ENCODE measurements at regions not wholly inside any gene's neighbourhood (a gene's known extent, or its start where the extent isn't known, plus 50 kb on each side); places are given as distances from the start of the nearest gene placed in this dataset.

GRCh38 chr1:198032668-198033067 is 115.5 kb downstream of the LHX9 start:
- Histone ChIP-seq H3K27ac (ENCODE audit: low read depth, low read length) (no peak overlapping the region), H3K9ac (ENCODE audit: low read depth, low read length) (no peak overlapping the region), H3K4me3 (ENCODE audit: low read depth, low read length) (no peak overlapping the region), H3K4me1 (ENCODE audit: control insufficient read depth, insufficient read depth, low read length) (no peaks in the 10 kb centered on the region), H3K36me3 (ENCODE audit: control insufficient read depth, insufficient read depth, low read length) (no peaks in the 10 kb centered on the region), H3K27me3 (ENCODE audit: control insufficient read depth, insufficient read depth, low read length) (no peaks in the 10 kb centered on the region), H3K9me3 (ENCODE audit: control insufficient read depth, insufficient read depth, low read length) (no peaks in the 10 kb centered on the region)

GRCh38 chr1:198040880-198041279 is 115.9 kb upstream of the NEK7 start:
- no peak overlapping the region for H3K9ac ChIP-seq (ENCODE audit: low read depth, low read length)
- H3K9me3 ChIP-seq (ENCODE audit: control insufficient read depth, insufficient read depth, low read length): no peaks in the 10 kb centered on the region
- H3K4me1 ChIP-seq (ENCODE audit: control insufficient read depth, insufficient read depth, low read length): no peaks in the 10 kb centered on the region
- no peaks in the 10 kb centered on the region for H3K27me3 ChIP-seq (ENCODE audit: control insufficient read depth, insufficient read depth, low read length)
- no peak overlapping the region for H3K27ac ChIP-seq (ENCODE audit: low read depth, low read length)
- no peak overlapping the region for H3K4me3 ChIP-seq (ENCODE audit: low read depth, low read length)
- H3K36me3 ChIP-seq (ENCODE audit: control insufficient read depth, insufficient read depth, low read length): no peaks in the 10 kb centered on the region

GRCh38 chr1:198042168-198042567 is 114.6 kb upstream of the NEK7 start:
- no peak overlapping the region for H3K4me3 ChIP-seq (ENCODE audit: low read depth, low read length)
- no peaks in the 10 kb centered on the region for H3K27me3 ChIP-seq (ENCODE audit: control insufficient read depth, insufficient read depth, low read length)
- H3K4me1 ChIP-seq (ENCODE audit: control insufficient read depth, insufficient read depth, low read length): no peaks in the 10 kb centered on the region
- no peaks in the 10 kb centered on the region for H3K9me3 ChIP-seq (ENCODE audit: control insufficient read depth, insufficient read depth, low read length)
- no peak overlapping the region for H3K9ac ChIP-seq (ENCODE audit: low read depth, low read length)
- no peak overlapping the region for H3K27ac ChIP-seq (ENCODE audit: low read depth, low read length)
- H3K36me3 ChIP-seq (ENCODE audit: control insufficient read depth, insufficient read depth, low read length): no peaks in the 10 kb centered on the region

GRCh38 chr1:198047913-198048312 is 108.9 kb upstream of the NEK7 start:
- H3K27ac ChIP-seq (ENCODE audit: low read depth, low read length): no peak overlapping the region
- no peak overlapping the region for H3K4me3 ChIP-seq (ENCODE audit: low read depth, low read length)
- no peak overlapping the region for H3K9ac ChIP-seq (ENCODE audit: low read depth, low read length)
- no peaks in the 10 kb centered on the region for H3K9me3 ChIP-seq (ENCODE audit: control insufficient read depth, insufficient read depth, low read length)
- no peaks in the 10 kb centered on the region for H3K4me1 ChIP-seq (ENCODE audit: control insufficient read depth, insufficient read depth, low read length)
- no peaks in the 10 kb centered on the region for H3K36me3 ChIP-seq (ENCODE audit: control insufficient read depth, insufficient read depth, low read length)
- no peaks in the 10 kb centered on the region for H3K27me3 ChIP-seq (ENCODE audit: control insufficient read depth, insufficient read depth, low read length)

- no peaks in the 10 kb centered on the region for H3K4me1 ChIP-seq (ENCODE audit: control insufficient read depth, insufficient read depth, low read length)
- no peak overlapping the region for H3K9ac ChIP-seq (ENCODE audit: low read depth, low read length)
- no peak overlapping the region for H3K27ac ChIP-seq (ENCODE audit: low read depth, low read length)
- no peaks in the 10 kb centered on the region for H3K27me3 ChIP-seq (ENCODE audit: control insufficient read depth, insufficient read depth, low read length)
- no peaks in the 10 kb centered on the region for H3K9me3 ChIP-seq (ENCODE audit: control insufficient read depth, insufficient read depth, low read length)
- no peak overlapping the region for H3K4me3 ChIP-seq (ENCODE audit: low read depth, low read length)
- H3K36me3 ChIP-seq (ENCODE audit: control insufficient read depth, insufficient read depth, low read length): no peaks in the 10 kb centered on the region
Observed at GRCh38 chr1:198054510-198054909, 102.3 kb upstream of the NEK7 start.

- Histone ChIP-seq H3K27ac (ENCODE audit: low read depth, low read length) (no peak overlapping the region), H3K36me3 (ENCODE audit: control insufficient read depth, insufficient read depth, low read length) (no peaks in the 10 kb centered on the region), H3K27me3 (ENCODE audit: control insufficient read depth, insufficient read depth, low read length) (no peaks in the 10 kb centered on the region), H3K9me3 (ENCODE audit: control insufficient read depth, insufficient read depth, low read length) (no peaks in the 10 kb centered on the region), H3K4me1 (ENCODE audit: control insufficient read depth, insufficient read depth, low read length) (no peaks in the 10 kb centered on the region), H3K4me3 (ENCODE audit: low read depth, low read length) (no peak overlapping the region), H3K9ac (ENCODE audit: low read depth, low read length) (no peak overlapping the region)
Observed at GRCh38 chr1:198056255-198056654, 100.5 kb upstream of the NEK7 start.

- Histone ChIP-seq H3K27me3 (ENCODE audit: control insufficient read depth, insufficient read depth, low read length) (no peaks in the 10 kb centered on the region), H3K9ac (ENCODE audit: low read depth, low read length) (no peak overlapping the region), H3K9me3 (ENCODE audit: control insufficient read depth, insufficient read depth, low read length) (no peaks in the 10 kb centered on the region), H3K27ac (ENCODE audit: low read depth, low read length) (no peak overlapping the region), H3K4me1 (ENCODE audit: control insufficient read depth, insufficient read depth, low read length) (no peaks in the 10 kb centered on the region), H3K36me3 (ENCODE audit: control insufficient read depth, insufficient read depth, low read length) (no peaks in the 10 kb centered on the region), H3K4me3 (ENCODE audit: low read depth, low read length) (no peak overlapping the region)
Observed at GRCh38 chr1:198064181-198064580, 92.6 kb upstream of the NEK7 start.

GRCh38 chr1:198068285-198068684 is 88.5 kb upstream of the NEK7 start:
- Histone ChIP-seq H3K4me3 (ENCODE audit: low read depth, low read length) (no peak overlapping the region), H3K36me3 (ENCODE audit: control insufficient read depth, insufficient read depth, low read length) (no peaks in the 10 kb centered on the region), H3K9me3 (ENCODE audit: control insufficient read depth, insufficient read depth, low read length) (no peaks in the 10 kb centered on the region), H3K9ac (ENCODE audit: low read depth, low read length) (no peak overlapping the region), H3K27ac (ENCODE audit: low read depth, low read length) (no peak overlapping the region), H3K4me1 (ENCODE audit: control insufficient read depth, insufficient read depth, low read length) (no peaks in the 10 kb centered on the region), H3K27me3 (ENCODE audit: control insufficient read depth, insufficient read depth, low read length) (no peaks in the 10 kb centered on the region)

GRCh38 chr1:198072177-198072576 is 84.6 kb upstream of the NEK7 start:
- no peaks in the 10 kb centered on the region for H3K9me3 ChIP-seq (ENCODE audit: control insufficient read depth, insufficient read depth, low read length)
- H3K4me1 ChIP-seq (ENCODE audit: control insufficient read depth, insufficient read depth, low read length): no peaks in the 10 kb centered on the region
- H3K4me3 ChIP-seq (ENCODE audit: low read depth, low read length): no peak overlapping the region
- no peak overlapping the region for H3K9ac ChIP-seq (ENCODE audit: low read depth, low read length)
- H3K36me3 ChIP-seq (ENCODE audit: control insufficient read depth, insufficient read depth, low read length): no peaks in the 10 kb centered on the region
- H3K27ac ChIP-seq (ENCODE audit: low read depth, low read length): no peak overlapping the region
- no peaks in the 10 kb centered on the region for H3K27me3 ChIP-seq (ENCODE audit: control insufficient read depth, insufficient read depth, low read length)

- Histone ChIP-seq H3K9me3 (ENCODE audit: control insufficient read depth, insufficient read depth, low read length) (no peaks in the 10 kb centered on the region), H3K9ac (ENCODE audit: low read depth, low read length) (no peak overlapping the region), H3K4me3 (ENCODE audit: low read depth, low read length) (no peak overlapping the region), H3K4me1 (ENCODE audit: control insufficient read depth, insufficient read depth, low read length) (no peaks in the 10 kb centered on the region), H3K27ac (ENCODE audit: low read depth, low read length) (no peak overlapping the region), H3K36me3 (ENCODE audit: control insufficient read depth, insufficient read depth, low read length) (no peaks in the 10 kb centered on the region), H3K27me3 (ENCODE audit: control insufficient read depth, insufficient read depth, low read length) (no peaks in the 10 kb centered on the region)
Observed at GRCh38 chr1:198075296-198075695, 81.5 kb upstream of the NEK7 start.

GRCh38 chr1:198079432-198079951 is 77.3 kb upstream of the NEK7 start:
- H3K36me3 ChIP-seq (ENCODE audit: control insufficient read depth, insufficient read depth, low read length): no peaks in the 10 kb centered on the region
- no peaks in the 10 kb centered on the region for H3K27me3 ChIP-seq (ENCODE audit: control insufficient read depth, insufficient read depth, low read length)
- no peaks in the 10 kb centered on the region for H3K9me3 ChIP-seq (ENCODE audit: control insufficient read depth, insufficient read depth, low read length)
- H3K4me1 ChIP-seq (ENCODE audit: control insufficient read depth, insufficient read depth, low read length): peaks cover 8% of the 10 kb centered on the region
- H3K9ac ChIP-seq (ENCODE audit: low read depth, low read length): no peak overlapping the region
- no peak overlapping the region for H3K4me3 ChIP-seq (ENCODE audit: low read depth, low read length)
- H3K27ac ChIP-seq (ENCODE audit: low read depth, low read length): no peak overlapping the region

GRCh38 chr1:198082576-198082975 is 74.2 kb upstream of the NEK7 start:
- Histone ChIP-seq H3K9ac (ENCODE audit: low read depth, low read length) (no peak overlapping the region), H3K9me3 (ENCODE audit: control insufficient read depth, insufficient read depth, low read length) (no peaks in the 10 kb centered on the region), H3K27ac (ENCODE audit: low read depth, low read length) (no peak overlapping the region), H3K27me3 (ENCODE audit: control insufficient read depth, insufficient read depth, low read length) (no peaks in the 10 kb centered on the region), H3K4me1 (ENCODE audit: control insufficient read depth, insufficient read depth, low read length) (peaks cover 10% of the 10 kb centered on the region), H3K36me3 (ENCODE audit: control insufficient read depth, insufficient read depth, low read length) (no peaks in the 10 kb centered on the region), H3K4me3 (ENCODE audit: low read depth, low read length) (no peak overlapping the region)

Data from HUES48 (cell line).